ENCODE measurements at regions not wholly inside any gene's neighbourhood (a gene's known extent, or its start where the extent isn't known, plus 50 kb on each side); places are given as distances from the start of the nearest gene placed in this dataset.

GRCh38 chr11:41836431-41836830, 377.0 kb upstream of the LRRC4C start:
- no peak for TF ChIP-seq CTCF (IDR thresholded peaks at IDR 0.05; ENCODE audit: low read depth, low read length, poor library complexity, severe bottlenecking)
- TF ChIP-seq EZH2phosphoT487 (IDR thresholded peaks at IDR 0.05; ENCODE audit: borderline replicate concordance, low read length): no peak

All from DOHH2 (cell line).